GM21423 (cell line): ENCODE measurements at regions not wholly inside any gene's neighbourhood (a gene's known extent, or its start where the extent isn't known, plus 50 kb on each side); places are given as distances from the start of the nearest gene placed in this dataset.

Source experiments
- ATAC-seq: cut with Tn5 transposase; IDR thresholded peaks from one replicate; pipeline ENCODE4 v1.9.1; 2021; ENCODE audit warnings: mild to moderate bottlenecking, moderate library complexity; ENCODE audit not compliant: unreplicated experiment

- ATAC-seq: no peak
Measured at GRCh38 chr20:58004146-58004545, 224.3 kb downstream of the ANKRD60 start.

- ATAC-seq: no peak
Measured at GRCh38 chr20:58003525-58003924, 224.9 kb downstream of the ANKRD60 start.

DNA sequence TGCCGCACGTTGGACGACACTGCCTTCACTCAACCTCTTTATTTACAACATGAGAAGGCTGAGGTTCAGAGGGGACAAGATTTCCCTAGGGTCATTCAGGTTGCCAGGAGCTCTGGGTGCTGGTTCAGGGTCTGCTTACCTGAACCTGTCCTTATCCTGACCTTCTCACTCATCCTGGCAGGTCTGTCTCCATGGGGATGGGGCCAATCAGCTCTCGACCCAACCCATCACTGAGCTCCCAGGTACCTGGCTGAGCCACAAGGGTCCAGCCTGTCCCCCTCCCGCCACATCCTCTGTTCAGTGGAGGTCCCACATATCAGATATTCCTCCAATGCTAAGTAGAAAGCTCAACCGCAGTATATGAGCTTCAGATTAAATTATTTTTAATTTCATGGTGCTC, 225.6 kb downstream of the ANKRD60 start:
- ATAC-seq: no peak

DNA sequence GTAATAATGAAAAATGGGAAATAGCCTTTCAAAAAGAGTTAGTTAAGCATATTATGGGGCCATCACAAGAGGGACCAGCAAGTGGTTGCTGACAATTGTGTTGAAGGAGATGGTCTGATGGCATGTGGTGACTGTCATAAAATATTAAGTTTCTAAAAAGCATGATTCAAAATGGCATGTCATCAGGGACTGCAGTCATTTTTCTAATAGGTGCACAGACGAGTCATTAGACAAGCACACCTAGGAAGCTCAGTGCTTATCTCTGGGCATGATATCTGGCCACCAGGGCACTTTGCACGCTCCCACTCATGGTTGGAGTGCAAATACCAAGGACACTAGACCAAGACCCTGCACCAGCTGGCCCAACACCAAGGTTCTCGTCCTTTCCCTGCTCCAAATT, 226.5 kb downstream of the ANKRD60 start:
- no peak for ATAC-seq

- ATAC-seq: no peak
Measured at GRCh38 chr20:58001381-58001780, 227.1 kb downstream of the ANKRD60 start.

DNA sequence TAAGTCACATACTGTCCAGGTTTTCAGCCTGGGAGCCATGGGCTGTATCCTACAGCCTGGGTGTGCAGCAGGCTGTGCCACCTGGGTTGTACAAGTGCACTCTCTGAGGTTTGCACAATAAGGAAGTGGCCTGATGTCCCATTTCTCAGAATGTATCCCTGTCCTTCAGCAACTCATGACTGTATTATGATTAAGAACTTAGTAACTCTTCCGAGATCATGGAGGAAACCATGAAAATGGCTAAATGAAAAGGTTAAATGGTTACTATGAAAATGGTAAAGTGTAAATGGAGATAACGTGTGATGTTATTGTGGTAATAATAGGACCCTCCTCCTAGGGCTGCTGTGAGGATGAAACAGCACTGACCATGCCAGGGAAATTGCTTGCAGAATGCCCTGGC, 227.6 kb downstream of the ANKRD60 start:
- ATAC-seq: no peak

GRCh38 chr20:57999465-58000111, 228.9 kb downstream of the ANKRD60 start:
- no peak for ATAC-seq

DNA sequence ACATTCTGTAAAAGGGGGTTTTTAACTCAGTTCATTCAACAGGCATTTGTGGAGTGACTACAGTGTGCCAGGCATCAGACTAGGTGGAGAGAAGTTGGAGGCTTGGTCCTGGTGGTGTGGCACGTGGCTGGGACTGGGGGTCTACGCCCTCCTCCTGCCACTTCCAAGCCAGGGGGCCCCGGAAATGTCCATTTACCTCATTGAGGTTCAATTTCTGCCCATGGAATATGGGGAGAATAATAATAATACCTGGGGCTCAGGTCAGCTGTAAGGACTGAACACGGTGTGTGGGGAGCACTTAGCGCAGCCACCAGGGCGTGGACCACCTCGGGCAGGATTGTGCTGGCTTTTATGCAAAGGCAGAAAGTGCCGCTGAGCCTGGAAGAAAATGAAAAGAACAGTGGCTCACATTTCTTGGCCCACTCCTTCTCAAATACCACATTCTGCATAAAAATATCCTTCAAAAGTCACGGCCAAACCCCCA, 229.4 kb downstream of the ANKRD60 start:
- ATAC-seq: no peak

DNA sequence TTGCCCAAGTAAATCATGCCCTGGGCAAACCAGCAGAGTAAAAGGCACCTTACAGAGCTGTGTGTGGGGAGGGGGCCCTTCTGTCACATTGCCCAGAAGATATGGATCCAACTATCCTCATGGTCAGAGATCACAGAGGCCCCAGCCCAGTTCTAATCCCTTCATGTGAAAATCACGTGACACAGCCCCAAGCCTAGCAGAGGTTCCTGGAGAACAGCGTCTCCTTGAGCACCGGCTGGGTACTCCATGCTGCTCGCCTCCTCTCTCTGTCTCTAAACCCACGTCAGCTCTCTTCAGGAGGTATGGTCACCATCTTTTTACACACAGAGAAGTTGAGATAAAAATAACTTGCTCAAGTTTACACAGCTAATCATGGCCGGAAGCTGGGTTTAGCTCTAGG, 230.2 kb downstream of the ANKRD60 start:
- ATAC-seq: no peak

DNA sequence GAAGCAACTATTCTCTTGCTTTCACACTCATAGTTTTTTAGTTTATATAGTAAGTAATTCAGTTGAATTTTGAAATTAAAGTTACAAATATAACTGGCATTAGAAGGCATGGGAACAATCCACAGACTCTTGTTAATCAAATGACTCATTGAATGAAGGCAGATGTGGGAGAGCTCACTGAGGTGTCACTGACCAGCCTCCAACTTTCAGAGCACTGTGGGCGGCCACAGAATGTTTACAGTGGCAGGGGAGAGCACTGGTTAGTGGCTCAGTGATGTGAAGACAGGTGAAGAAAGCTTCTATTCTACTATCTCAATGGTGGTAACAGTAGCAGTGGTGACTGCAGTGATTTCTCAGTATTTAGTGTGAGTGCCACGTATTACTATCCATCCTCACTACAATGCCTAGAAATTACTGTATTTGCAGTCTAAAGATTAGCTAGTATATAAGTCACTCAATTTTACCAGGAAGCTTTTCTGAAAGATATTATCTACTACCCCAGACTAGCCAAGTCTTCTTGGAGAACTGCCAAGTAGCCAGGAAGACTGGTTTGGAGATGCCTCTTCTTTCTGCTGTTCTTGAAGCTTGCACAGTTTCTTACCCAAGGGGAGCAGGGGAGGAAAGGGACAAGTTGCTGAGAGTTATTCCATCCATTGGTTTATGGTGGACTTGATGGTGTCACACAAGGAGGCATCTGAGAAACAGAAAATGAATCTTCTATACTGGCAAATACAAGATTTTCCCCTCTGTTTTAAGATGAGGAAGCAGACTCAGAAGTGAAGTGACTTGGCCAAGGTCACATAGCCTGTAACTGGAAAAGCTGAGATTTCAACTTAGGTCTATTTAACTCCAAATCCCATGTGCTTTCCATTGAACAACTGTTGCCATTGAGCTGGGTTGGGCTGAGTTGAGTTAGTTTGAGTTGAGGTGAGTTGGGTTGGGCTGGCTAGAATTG, 231.2 kb downstream of the ANKRD60 start:
- no peak for ATAC-seq

GRCh38 chr20:57996465-57996864, 232.0 kb downstream of the ANKRD60 start:
- ATAC-seq: no peak

- no peak for ATAC-seq
Measured at GRCh38 chr20:57995381-57995977, 233.0 kb downstream of the ANKRD60 start.

- ATAC-seq: no peak
Measured at GRCh38 chr20:57993716-57994431, 234.6 kb downstream of the ANKRD60 start.

DNA sequence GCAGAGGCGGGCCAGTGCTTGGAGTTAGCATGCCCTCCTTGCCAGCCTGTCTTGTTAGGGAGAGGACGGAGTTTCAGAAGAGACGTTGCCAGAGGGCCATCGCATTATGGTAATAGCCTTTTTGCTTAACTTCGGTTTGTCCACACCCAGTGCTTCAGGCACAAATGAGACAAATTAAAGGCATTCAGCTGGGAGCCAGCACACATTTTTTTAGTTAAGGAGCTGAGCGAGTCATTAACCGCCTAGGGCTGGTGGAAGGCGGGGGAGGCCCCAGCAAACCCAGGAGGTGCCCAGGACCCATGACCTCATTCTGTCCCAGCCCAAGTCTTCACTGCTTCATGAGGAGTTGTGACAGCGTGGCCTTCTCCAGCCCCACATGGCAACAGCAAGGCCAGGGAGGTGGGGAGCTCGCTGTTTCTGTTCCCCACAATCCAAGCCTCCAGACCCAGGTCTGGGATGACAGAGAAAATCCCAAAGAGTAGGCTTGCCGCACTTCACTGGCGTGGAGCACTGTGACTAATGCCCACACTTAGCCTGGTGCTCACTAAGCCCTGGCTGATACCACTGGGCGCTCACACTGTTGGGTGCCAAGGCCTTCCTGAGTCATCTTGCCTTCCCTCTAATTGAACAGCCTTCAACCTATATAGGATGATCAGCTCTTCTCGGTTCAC, 237.1 kb downstream of the ANKRD60 start:
- no peak for ATAC-seq

DNA sequence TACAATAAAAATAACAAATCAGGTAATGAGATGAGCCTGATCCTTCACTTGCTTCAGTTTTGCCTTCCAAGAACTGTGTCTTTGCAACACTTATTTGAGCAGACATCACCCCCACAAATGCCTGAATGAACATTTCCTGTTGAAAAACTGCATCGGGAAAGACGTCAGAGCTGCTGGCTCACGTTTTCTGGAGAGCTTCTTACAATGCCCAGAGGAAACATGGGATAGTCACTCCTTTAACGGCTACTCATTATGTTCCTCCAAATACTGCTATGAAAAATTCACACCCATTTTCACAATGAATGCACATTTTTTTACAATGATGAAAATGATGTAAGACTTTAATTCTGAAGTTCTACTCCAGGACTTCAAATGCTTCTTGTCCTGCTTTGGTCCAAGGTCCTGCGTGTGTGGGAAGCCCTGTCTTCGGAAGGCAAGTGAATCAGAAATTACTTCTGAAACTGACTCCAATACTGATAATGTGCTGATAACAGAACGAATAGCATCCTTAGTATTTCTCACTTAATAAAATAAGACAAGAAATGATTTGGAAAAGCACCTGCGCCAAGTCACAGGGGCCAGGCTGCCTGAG, 238.0 kb downstream of the ANKRD60 start:
- ATAC-seq: no peak

DNA sequence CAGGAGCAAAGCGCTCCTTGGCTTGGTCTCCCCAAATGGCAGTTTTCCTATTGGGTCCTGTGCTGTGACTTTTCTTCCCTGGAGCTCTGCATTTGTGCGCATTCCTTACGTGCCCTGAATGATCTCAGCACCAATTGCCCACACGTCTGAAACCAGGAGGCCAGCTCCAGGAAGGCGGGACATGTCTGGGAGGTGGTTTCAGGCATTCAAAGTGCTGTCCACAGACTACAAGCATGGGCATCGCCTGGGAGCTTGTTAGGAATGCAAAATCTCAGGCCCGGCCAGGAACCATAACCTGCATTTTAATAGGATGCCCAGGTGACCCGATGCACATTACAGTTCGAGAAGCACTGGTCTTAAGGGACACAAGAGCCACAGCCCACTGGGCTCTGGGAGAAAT, 239.6 kb downstream of the ANKRD60 start:
- ATAC-seq: no peak

GRCh38 chr20:57988422-57988821, 240.0 kb downstream of the ANKRD60 start:
- no peak for ATAC-seq

GRCh38 chr20:57987659-57988058, 240.8 kb downstream of the ANKRD60 start:
- ATAC-seq: no peak

GRCh38 chr20:57986666-57987065, 241.8 kb downstream of the ANKRD60 start:
- ATAC-seq: no peak

DNA sequence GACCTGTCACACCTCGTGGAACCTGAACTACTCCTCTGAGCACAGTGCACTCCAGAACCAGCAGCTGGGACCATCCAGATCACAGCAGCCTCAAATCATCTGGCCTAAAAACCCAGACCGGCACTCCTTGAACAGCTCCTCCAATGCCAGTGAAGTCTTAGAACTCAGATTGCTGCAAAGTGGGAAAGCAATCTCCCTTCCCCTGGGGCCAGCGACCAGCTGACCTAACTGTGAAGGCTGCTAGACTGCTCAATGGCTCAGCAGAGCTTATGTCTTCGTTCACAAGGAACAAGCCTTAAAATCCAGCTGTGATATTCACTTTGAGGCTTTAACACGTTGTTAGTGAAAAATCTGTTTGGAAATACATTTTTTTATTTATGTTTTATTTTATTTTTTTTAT, 243.2 kb downstream of the ANKRD60 start:
- no peak for ATAC-seq
